ENCODE measurements at regions not wholly inside any gene's neighbourhood (a gene's known extent, or its start where the extent isn't known, plus 50 kb on each side); places are given as distances from the start of the nearest gene placed in this dataset.

DNA sequence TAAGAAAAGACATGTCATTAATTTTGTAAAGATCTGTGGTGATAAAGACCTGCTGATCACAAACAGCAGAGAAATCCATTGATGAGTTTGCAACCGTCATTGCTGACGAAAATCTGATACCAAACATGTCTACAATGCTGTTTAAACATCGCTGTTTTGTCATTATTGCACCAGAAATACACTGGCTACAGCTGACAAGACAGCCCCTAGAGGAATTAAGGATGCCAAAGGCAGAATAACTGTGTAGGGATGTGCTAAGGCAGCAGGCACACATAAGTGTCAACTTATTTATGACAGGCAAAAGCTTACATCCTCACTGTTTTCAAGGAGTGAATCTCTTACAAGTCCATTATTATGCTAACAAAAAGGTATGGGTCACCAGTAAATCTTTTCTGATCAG is 439.3 kb downstream of the TLE1 start:
- CTCF ChIA-PET: no interaction called here
- intact Hi-C loops (cut with micrococcal nuclease; ENCODE audit: unreplicated experiment): no loop called here
- Histone ChIP-seq H3K27me3 (replicated peaks in 1 of 2; ENCODE audit: control insufficient read depth in 2 of 2, insufficient read depth in 2 of 2, low read length in 1 of 2) (no peaks in the 10 kb centered on the region), H3K9ac (ENCODE audit: control insufficient read depth, insufficient read depth, low read length) (no peak overlapping the region), H2AFZ (ENCODE audit: control insufficient read depth, low read depth, low read length) (no peak overlapping the region), H3K36me3 (ENCODE audit: control insufficient read depth in 2 of 2, insufficient read depth in 2 of 2, low read length in 1 of 2) (no peaks in the 10 kb centered on the region), H3K4me3 (no peak overlapping the region), H3K27ac (ENCODE audit: control insufficient read depth, insufficient read depth) (no peak overlapping the region), H3K9me3 (replicated peaks; ENCODE audit: control insufficient read depth, insufficient read depth, low read length) (no peaks in the 10 kb centered on the region), H3K4me2 (ENCODE audit: control insufficient read depth, insufficient read depth) (no peak overlapping the region), H3K79me2 (ENCODE audit: control insufficient read depth, insufficient read depth, low read length) (no peaks in the 10 kb centered on the region), H4K20me1 (ENCODE audit: control insufficient read depth, insufficient read depth) (no peaks in the 10 kb centered on the region), H3K4me1 (ENCODE audit: control insufficient read depth, insufficient read depth, low read length) (no peaks in the 10 kb centered on the region)
- FAIRE-seq: no peak
- SMC1A ChIA-PET (ENCODE audit: uncharacterized antibody, unreplicated experiment): no interaction called here
- no peak for ATAC-seq
- in situ Hi-C loops (cut with MboI): no loop called here
- no peak for DNase-seq (ENCODE audit: low read depth, low spot score)
- 0% methylated on average over 3 of the region's 3 CpGs for WGBS (ENCODE audit: insufficient coverage, insufficient replicate concordance, low lambda C conversion rate, missing lambda C conversion rate)
- POLR2A ChIA-PET: no interaction called here
- BruUV-seq (replicated peaks): no TSS peak
- RAD21 ChIA-PET (ENCODE audit: unreplicated experiment): no interaction called here
- TF ChIP-seq BCL11A (IDR thresholded peaks at IDR 0.05; ENCODE audit: low read depth, low read length) (no peak), RB1 (IDR thresholded peaks at IDR 0.05; ENCODE audit: borderline replicate concordance) (no peak), ZNF384 (IDR thresholded peaks at IDR 0.05; ENCODE audit: borderline replicate concordance, low read depth, low read length) (no peak), TARDBP (IDR thresholded peaks at IDR 0.05; ENCODE audit: borderline replicate concordance) (no peak), NFXL1 (IDR thresholded peaks at IDR 0.05; ENCODE audit: borderline replicate concordance) (no peak), ZNF274 (IDR thresholded peaks at IDR 0.05; ENCODE audit: insufficient read depth, insufficient read length) (no peak), ZZZ3 (IDR thresholded peaks at IDR 0.05; ENCODE audit: control insufficient read depth, insufficient read length, low read depth) (no peak), CREB1 (IDR thresholded peaks at IDR 0.05; ENCODE audit: low read depth) (no peak), SREBF2 (IDR thresholded peaks at IDR 0.05; ENCODE audit: low read length) (no peak), SRF (IDR thresholded peaks at IDR 0.05; ENCODE audit: low read depth in 2 of 2, low read length in 2 of 2) (no peak), SPI1 (IDR thresholded peaks at IDR 0.05; ENCODE audit: borderline replicate concordance, insufficient read depth, low read depth, low read length) (no peak), TCF12 (IDR thresholded peaks at IDR 0.05; ENCODE audit: low read depth, low read length) (no peak), CBX3 (IDR thresholded peaks at IDR 0.05; ENCODE audit: borderline replicate concordance, low read depth) (no peak), TCF7 (IDR thresholded peaks at IDR 0.05; ENCODE audit: borderline replicate concordance) (no peak), IRF4 (IDR thresholded peaks at IDR 0.05; ENCODE audit: low read depth, low read length) (no peak), DPF2 (IDR thresholded peaks at IDR 0.05) (no peak), MYB (IDR thresholded peaks at IDR 0.05; ENCODE audit: borderline replicate concordance, low read depth, low read length) (no peak)
- TF ChIP-seq, protein P1, sequence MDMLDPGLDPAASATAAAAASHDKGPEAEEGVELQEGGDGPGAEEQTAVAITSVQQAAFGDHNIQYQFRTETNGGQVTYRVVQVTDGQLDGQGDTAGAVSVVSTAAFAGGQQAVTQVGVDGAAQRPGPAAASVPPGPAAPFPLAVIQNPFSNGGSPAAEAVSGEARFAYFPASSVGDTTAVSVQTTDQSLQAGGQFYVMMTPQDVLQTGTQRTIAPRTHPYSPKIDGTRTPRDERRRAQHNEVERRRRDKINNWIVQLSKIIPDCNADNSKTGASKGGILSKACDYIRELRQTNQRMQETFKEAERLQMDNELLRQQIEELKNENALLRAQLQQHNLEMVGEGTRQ (IDR thresholded peaks at IDR 0.05; ENCODE audit: borderline replicate concordance, low read depth, low read length): no peak

Measured in GM12878 (cell line).